Body of pancreas (tissue), 4 donors: ENCODE measurements at regions not wholly inside any gene's neighbourhood (a gene's known extent, or its start where the extent isn't known, plus 50 kb on each side); places are given as distances from the start of the nearest gene placed in this dataset.

ENCODE experiments used
- POLR2A ChIP-seq, 3 donors: fragments of 450-650 bp; IDR thresholded peaks; one replicate each; pipeline ENCODE4 v1.6.1; 2016; ENCODE audit warnings: antibody characterized with exemption in 3 of 3, mild to moderate bottlenecking in 2 of 3
- TF ChIP-seq, protein P1 (sequence below), 7 experiments: fragments of 450-650 bp in 4 of 7; fragments of 200-600 bp in 3 of 7; sonication (generic) in 3 of 7; IDR thresholded peaks; one replicate each; pipeline ENCODE4 v1.5.1; 2016 to 2019; ENCODE audit warnings: antibody characterized with exemption in 7 of 7

DNA sequence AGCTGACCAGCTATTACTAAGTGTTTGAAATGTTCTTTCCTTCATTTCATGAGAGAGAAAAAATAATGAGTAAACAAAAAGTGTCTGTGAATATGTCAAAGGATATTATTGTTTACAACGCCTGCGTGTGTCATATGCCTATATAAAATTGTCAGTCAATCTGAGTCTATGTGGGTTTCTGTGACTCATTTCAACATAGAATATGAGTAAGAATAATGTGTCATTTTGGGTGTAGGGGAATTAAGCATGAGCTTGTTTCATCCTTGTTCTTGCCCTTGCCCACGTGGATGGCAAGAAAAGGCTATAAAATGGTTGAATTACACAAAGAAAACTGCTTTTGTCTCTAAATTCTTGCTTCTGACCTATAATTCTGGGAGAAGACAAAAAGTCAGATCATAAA, 466.0 kb downstream of the PTH2R start:
- TF ChIP-seq, protein P1, sequence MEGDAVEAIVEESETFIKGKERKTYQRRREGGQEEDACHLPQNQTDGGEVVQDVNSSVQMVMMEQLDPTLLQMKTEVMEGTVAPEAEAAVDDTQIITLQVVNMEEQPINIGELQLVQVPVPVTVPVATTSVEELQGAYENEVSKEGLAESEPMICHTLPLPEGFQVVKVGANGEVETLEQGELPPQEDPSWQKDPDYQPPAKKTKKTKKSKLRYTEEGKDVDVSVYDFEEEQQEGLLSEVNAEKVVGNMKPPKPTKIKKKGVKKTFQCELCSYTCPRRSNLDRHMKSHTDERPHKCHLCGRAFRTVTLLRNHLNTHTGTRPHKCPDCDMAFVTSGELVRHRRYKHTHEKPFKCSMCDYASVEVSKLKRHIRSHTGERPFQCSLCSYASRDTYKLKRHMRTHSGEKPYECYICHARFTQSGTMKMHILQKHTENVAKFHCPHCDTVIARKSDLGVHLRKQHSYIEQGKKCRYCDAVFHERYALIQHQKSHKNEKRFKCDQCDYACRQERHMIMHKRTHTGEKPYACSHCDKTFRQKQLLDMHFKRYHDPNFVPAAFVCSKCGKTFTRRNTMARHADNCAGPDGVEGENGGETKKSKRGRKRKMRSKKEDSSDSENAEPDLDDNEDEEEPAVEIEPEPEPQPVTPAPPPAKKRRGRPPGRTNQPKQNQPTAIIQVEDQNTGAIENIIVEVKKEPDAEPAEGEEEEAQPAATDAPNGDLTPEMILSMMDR (IDR thresholded peaks at IDR 0.05) = no peak
- no peak for TF ChIP-seq POLR2A (IDR thresholded peaks at IDR 0.05)
